ENCODE measurements at regions not wholly inside any gene's neighbourhood (a gene's known extent, or its start where the extent isn't known, plus 50 kb on each side); places are given as distances from the start of the nearest gene placed in this dataset.

GRCh38 chr2:16308816-16309215 lies 356.8 kb downstream of the CYRIA start:
- no peaks in the 10 kb centered on the region for H3K23me2 ChIP-seq (ENCODE audit: insufficient read length, low read depth, low read length, poor library complexity, severe bottlenecking)
- no peak overlapping the region for H2BK20ac ChIP-seq (ENCODE audit: low read depth, low read length, poor library complexity, severe bottlenecking)
- no peak overlapping the region for H3K18ac ChIP-seq (ENCODE audit: insufficient read length, low read depth, low read length)
- no peak for DNase-seq
- no peak overlapping the region for H3K4me3 Mint-ChIP-seq
- no peak overlapping the region for H2BK120ac ChIP-seq (ENCODE audit: low read depth, low read length, poor library complexity, severe bottlenecking)
- H3K4me2 ChIP-seq (ENCODE audit: insufficient read depth, insufficient read length, low read length) = no peak overlapping the region
- H3T11ph ChIP-seq (ENCODE audit: low read length) = no peak overlapping the region
- H3K9ac ChIP-seq (ENCODE audit: extremely low read depth, insufficient read length, low read length) = no peak overlapping the region
- no peak overlapping the region for H3K14ac ChIP-seq (ENCODE audit: insufficient read depth, low read length)
- H2BK12ac ChIP-seq (ENCODE audit: insufficient read length, low read depth, low read length) = no peak overlapping the region
- H3K4me1 Mint-ChIP-seq = peaks cover 8 to 10% of the 10 kb centered on the region in 2 experiments
- peaks cover 5% of the 10 kb centered on the region; the same call in 1 of the 2 replicates for H3K27me3 Mint-ChIP-seq (ENCODE audit: low read depth)
- no peak overlapping the region for H3K56ac ChIP-seq (ENCODE audit: insufficient read length, low read depth, low read length)
- no peak overlapping the region for H3K27ac Mint-ChIP-seq
- no peaks in the 10 kb centered on the region for H3K79me2 ChIP-seq (ENCODE audit: insufficient read depth, low read length)
- no peaks in the 10 kb centered on the region; a peak in 1 of 5 replicates for H3K9me3 Mint-ChIP-seq
- H4K20me1 ChIP-seq (ENCODE audit: control insufficient read depth, insufficient read depth, insufficient read length) = no peaks in the 10 kb centered on the region
- H2AK5ac ChIP-seq (ENCODE audit: insufficient read length, low read length) = no peak overlapping the region
- H3K27me3 ChIP-seq (ENCODE audit: insufficient read depth, low read length) = no peaks in the 10 kb centered on the region
- H3K4me1 ChIP-seq (ENCODE audit: insufficient read depth, low read length) = no peaks in the 10 kb centered on the region; the same call in 1 of the 2 replicates
- no peak overlapping the region for H4K91ac ChIP-seq (ENCODE audit: insufficient read length, low read depth, low read length)
- H2BK15ac ChIP-seq (ENCODE audit: low read depth, low read length) = no peak overlapping the region
- H4K8ac ChIP-seq (replicated peaks; ENCODE audit: insufficient read length, low read depth, low read length) = no peak overlapping the region
- H4K5ac ChIP-seq (ENCODE audit: insufficient read length, low read depth, low read length) = no peak overlapping the region
- WGBS (ENCODE audit: extremely low coverage, insufficient read length, low lambda C conversion rate) = no CpG with 5 or more reads among the region's 2 CpGs
- H2AFZ ChIP-seq (ENCODE audit: low read length) = no peak overlapping the region
- no peaks in the 10 kb centered on the region for H3K9me3 ChIP-seq (ENCODE audit: control insufficient read depth, low read depth, low read length)
- no peak for TF ChIP-seq CTCF (conservative IDR thresholded peaks at IDR 0.05)
- H3K23ac ChIP-seq (ENCODE audit: insufficient read length, low read depth, low read length) = no peak overlapping the region
- H3K79me1 ChIP-seq (ENCODE audit: insufficient read depth, low read depth, low read length, poor library complexity, severe bottlenecking) = no peaks in the 10 kb centered on the region
- H3K27ac ChIP-seq (ENCODE audit: insufficient read length, low read depth, low read length) = no peak overlapping the region
- H2BK5ac ChIP-seq (ENCODE audit: insufficient read length, low read length) = no peak overlapping the region
- H3K36me3 Mint-ChIP-seq (ENCODE audit: insufficient read depth in 1 of 3, low read depth in 3 of 3) = no peaks in the 10 kb centered on the region; a peak in 1 of 7 replicates
- H3K4ac ChIP-seq (ENCODE audit: low read depth, low read length) = no peak overlapping the region

All from H9 (cell line).